Keratinocyte (primary cell): ENCODE measurements at regions not wholly inside any gene's neighbourhood (a gene's known extent, or its start where the extent isn't known, plus 50 kb on each side); places are given as distances from the start of the nearest gene placed in this dataset.

Source experiments
- CTCF ChIP-seq, 3 experiments: IDR thresholded peaks in 1 of 3; conservative IDR thresholded peaks in 1 of 3; optimal IDR thresholded peaks in 1 of 3; 2 replicates in 2 of 3; 3 replicates in 1 of 3; pipeline versions ENCODE3 to v1.5.1; 2011; ENCODE audit warnings: low read length in 3 of 3, mild to moderate bottlenecking in 3 of 3, moderate library complexity in 2 of 3, control low read depth in 1 of 3, inconsistent platforms in 1 of 3; ENCODE audit not compliant: insufficient read depth in 2 of 3; ENCODE audit errors: extremely low read depth in 1 of 3
- EZH2 ChIP-seq: IDR thresholded peaks from one replicate; pipeline ENCODE4 v1.6.1; 2012; ENCODE audit warnings: inconsistent platforms, mild to moderate bottlenecking, low read length, moderate library complexity

DNA sequence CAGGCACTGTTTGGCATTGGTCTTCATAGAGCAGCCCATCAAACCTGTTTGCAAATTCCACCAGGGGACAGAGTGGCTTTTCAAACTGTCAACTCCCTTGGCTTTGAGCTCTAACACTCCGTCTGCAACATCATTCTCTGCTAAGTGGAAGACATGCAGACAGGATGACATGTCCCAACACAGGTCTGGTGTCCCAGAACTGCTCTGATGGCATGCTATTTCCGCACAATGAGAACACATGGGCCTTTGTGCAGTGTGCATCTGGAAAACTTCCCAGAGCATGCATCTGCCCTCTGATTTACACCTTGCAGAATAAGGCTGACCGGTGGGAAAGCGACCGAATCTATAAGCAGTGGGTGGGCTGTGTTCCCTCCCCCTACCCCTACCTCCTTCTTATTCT, 212.8 kb upstream of the GYPA start:
- TF ChIP-seq CTCF (optimal IDR thresholded peaks at IDR 0.05 in 1 of 3, IDR thresholded peaks at IDR 0.05 in 1 of 3, conservative IDR thresholded peaks at IDR 0.05 in 1 of 3; ENCODE audit: extremely low read depth in 1 of 3, insufficient read depth in 2 of 3, low read length in 3 of 3) (peak in 1 of 3 experiments; percentile 20), EZH2 (no peak)
